Hematopoietic multipotent progenitor cell treated with erythropoietin and hydrocortisone succinate and interleukin-3 and kit ligand, for 17 days (in vitro differentiated cells): ENCODE measurements at regions not wholly inside any gene's neighbourhood (a gene's known extent, or its start where the extent isn't known, plus 50 kb on each side); places are given as distances from the start of the nearest gene placed in this dataset.
"Not testable (repeated sequence)": the region's sequence is repeated elsewhere in the genome, so short reads cannot be mapped to it uniquely, and the experiment has no call there.

Source experiments
- DNase-seq: peaks from one replicate; pipeline ENCODE4 v3.0.0-alpha.2; 2015; ENCODE audit warnings: low spot score

- DNase-seq: no peak
These were observed 55.3 kb upstream of the NRBF2 start for GRCh38 chr10:63077800-63078199.

GRCh38 chr10:63072951-63073350, 60.2 kb upstream of the NRBF2 start:
- DNase-seq: no peak

- DNase-seq: no peak
These were observed 62.0 kb upstream of the NRBF2 start for GRCh38 chr10:63071145-63071544.

GRCh38 chr10:63069318-63069717, 63.8 kb upstream of the NRBF2 start:
- DNase-seq: no peak

GRCh38 chr10:63068246-63068645, 64.9 kb upstream of the NRBF2 start:
- no peak for DNase-seq

GRCh38 chr10:63066606-63067005, 66.5 kb upstream of the NRBF2 start:
- no peak for DNase-seq

- DNase-seq: no peak
These were observed 68.4 kb upstream of the NRBF2 start for GRCh38 chr10:63064706-63065105.

GRCh38 chr10:63058236-63058635, 74.9 kb upstream of the NRBF2 start:
- no peak for DNase-seq

- DNase-seq: no peak
These were observed 75.6 kb upstream of the NRBF2 start for GRCh38 chr10:63057509-63057908.

GRCh38 chr10:63055705-63056104, 77.4 kb upstream of the NRBF2 start:
- DNase-seq: no peak

- no peak for DNase-seq
These were observed 78.1 kb upstream of the NRBF2 start for GRCh38 chr10:63054889-63055611.

GRCh38 chr10:63052083-63052482, 81.0 kb upstream of the NRBF2 start:
- DNase-seq: no peak

GRCh38 chr10:63042256-63042655, 90.9 kb upstream of the NRBF2 start:
- DNase-seq: no peak

GRCh38 chr10:63033616-63034185, 99.4 kb upstream of the NRBF2 start:
- DNase-seq: not testable (repeated sequence)

GRCh38 chr10:63030536-63030935, 102.6 kb upstream of the NRBF2 start:
- no peak for DNase-seq

GRCh38 chr10:63027531-63027930, 105.6 kb upstream of the NRBF2 start:
- DNase-seq: no peak

- DNase-seq: no peak
These were observed 111.9 kb upstream of the NRBF2 start for GRCh38 chr10:63021225-63021624.

- DNase-seq: no peak
These were observed 119.4 kb upstream of the NRBF2 start for GRCh38 chr10:63013755-63014154.

GRCh38 chr10:63012623-63013022, 120.5 kb upstream of the NRBF2 start:
- no peak for DNase-seq

- DNase-seq: no peak
These were observed 122.9 kb upstream of the NRBF2 start for GRCh38 chr10:63010203-63010602.

GRCh38 chr10:63008491-63008890, 124.6 kb upstream of the NRBF2 start:
- no peak for DNase-seq

GRCh38 chr10:63007112-63007511, 126.0 kb upstream of the NRBF2 start:
- no peak for DNase-seq

- no peak for DNase-seq
These were observed 127.9 kb upstream of the NRBF2 start for GRCh38 chr10:63005246-63005645.

GRCh38 chr10:63003816-63004453, 129.2 kb upstream of the NRBF2 start:
- DNase-seq: peak; percentile 8
